ENCODE measurements at regions not wholly inside any gene's neighbourhood (a gene's known extent, or its start where the extent isn't known, plus 50 kb on each side); places are given as distances from the start of the nearest gene placed in this dataset.

DNA sequence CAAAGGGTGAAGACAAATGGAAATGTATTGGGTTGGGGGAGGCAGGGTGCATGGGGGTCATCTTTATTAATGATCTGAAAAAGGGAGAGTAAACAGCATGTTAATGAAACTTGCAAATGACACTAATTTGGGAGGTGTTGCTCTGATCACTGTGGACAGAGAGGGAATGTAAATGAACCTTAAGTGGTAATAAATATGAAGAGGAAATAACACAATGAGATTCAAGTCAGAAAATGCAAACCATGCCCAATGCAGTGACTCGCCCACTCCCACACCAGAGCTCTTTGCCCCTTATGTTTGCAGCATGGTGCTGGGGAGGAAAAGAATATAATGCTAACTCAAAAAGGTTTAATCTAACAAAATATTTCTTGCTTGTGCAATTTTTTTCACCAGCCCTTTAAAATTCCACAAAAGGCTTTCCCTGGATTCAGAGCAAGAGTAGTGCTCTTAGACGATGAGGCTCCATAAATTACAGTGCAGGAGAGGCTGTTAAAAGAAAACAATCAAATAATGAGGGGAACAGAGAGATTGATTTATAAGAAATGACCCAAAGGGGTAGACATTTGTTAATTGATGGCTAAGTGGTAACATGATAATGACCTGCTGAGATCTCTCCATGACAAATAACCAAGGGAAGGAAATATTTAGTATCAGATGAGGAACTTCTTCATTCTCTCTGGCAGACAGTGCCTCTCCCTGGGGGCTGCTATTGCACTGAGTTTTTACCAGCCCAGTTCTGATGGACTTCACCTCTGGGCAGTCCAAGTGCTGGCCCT lies 210.0 kb upstream of the PPP2R3A start:
- ATAC-seq (no peak), DNase-seq (no peak)
- no peaks in the 10 kb centered on the region for H3K27me3 ChIP-seq
- no peaks in the 10 kb centered on the region for H3K36me3 ChIP-seq
- intact Hi-C loops (cut with DNase I): no loop called here
- H3K27ac ChIP-seq: no peak overlapping the region
- H3K4me3 ChIP-seq: no peak overlapping the region
- peaks cover 0 to 2% of the 10 kb centered on the region in 2 donors for H3K9me3 ChIP-seq
- TF ChIP-seq, protein P1, sequence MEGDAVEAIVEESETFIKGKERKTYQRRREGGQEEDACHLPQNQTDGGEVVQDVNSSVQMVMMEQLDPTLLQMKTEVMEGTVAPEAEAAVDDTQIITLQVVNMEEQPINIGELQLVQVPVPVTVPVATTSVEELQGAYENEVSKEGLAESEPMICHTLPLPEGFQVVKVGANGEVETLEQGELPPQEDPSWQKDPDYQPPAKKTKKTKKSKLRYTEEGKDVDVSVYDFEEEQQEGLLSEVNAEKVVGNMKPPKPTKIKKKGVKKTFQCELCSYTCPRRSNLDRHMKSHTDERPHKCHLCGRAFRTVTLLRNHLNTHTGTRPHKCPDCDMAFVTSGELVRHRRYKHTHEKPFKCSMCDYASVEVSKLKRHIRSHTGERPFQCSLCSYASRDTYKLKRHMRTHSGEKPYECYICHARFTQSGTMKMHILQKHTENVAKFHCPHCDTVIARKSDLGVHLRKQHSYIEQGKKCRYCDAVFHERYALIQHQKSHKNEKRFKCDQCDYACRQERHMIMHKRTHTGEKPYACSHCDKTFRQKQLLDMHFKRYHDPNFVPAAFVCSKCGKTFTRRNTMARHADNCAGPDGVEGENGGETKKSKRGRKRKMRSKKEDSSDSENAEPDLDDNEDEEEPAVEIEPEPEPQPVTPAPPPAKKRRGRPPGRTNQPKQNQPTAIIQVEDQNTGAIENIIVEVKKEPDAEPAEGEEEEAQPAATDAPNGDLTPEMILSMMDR (IDR thresholded peaks at IDR 0.05): no peak
- H3K4me1 ChIP-seq: no peaks in the 10 kb centered on the region

- ATAC-seq (no peak), DNase-seq (no peak)
These were observed 209.3 kb upstream of the PPP2R3A start for GRCh38 chr3:135756106-135756668.

DNA sequence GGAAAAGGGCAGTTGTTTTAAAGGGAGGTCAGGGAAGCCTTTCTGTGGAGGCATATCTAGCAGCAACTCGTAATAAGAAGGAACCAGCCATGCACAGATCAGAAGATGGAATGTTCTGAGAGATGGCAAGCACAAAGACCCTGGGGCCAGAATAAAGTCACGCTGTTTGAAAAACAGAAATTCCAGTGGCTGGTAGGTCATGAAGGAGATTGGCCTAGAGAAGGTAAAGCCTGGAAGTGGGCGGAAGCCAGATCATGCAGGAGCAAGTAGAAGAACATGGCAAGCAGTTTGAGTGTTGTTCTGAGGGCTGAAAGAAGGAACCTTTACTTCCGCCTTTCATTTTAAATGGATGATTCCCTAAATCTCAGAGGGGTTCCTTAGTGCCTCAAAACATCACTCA lies 208.1 kb upstream of the PPP2R3A start:
- H3K27me3 ChIP-seq: no peaks in the 10 kb centered on the region
- intact Hi-C loops (cut with DNase I): no loop called here
- no peak overlapping the region for H3K27ac ChIP-seq
- ATAC-seq (no peak), DNase-seq (no peak)
- no peak overlapping the region for H3K4me3 ChIP-seq
- no peaks in the 10 kb centered on the region for H3K4me1 ChIP-seq
- TF ChIP-seq, protein P1 (IDR thresholded peaks at IDR 0.05): no peak
- no peaks in the 10 kb centered on the region for H3K9me3 ChIP-seq
- no peaks in the 10 kb centered on the region for H3K36me3 ChIP-seq

More at GRCh38 chr3:135756106-135756668, 209.3 kb upstream of the PPP2R3A start:
- H3K36me3 ChIP-seq: no peaks in the 10 kb centered on the region
- TF ChIP-seq, protein P1 (IDR thresholded peaks at IDR 0.05): no peak
- H3K4me3 ChIP-seq: no peak overlapping the region
- no peaks in the 10 kb centered on the region for H3K27me3 ChIP-seq
- H3K9me3 ChIP-seq: no peaks in the 10 kb centered on the region
- intact Hi-C loops (cut with DNase I): no loop called here
- no peaks in the 10 kb centered on the region for H3K4me1 ChIP-seq
- no peak overlapping the region for H3K27ac ChIP-seq

- ATAC-seq (no peak), DNase-seq (no peak)
- H3K27ac ChIP-seq: no peak overlapping the region
- H3K27me3 ChIP-seq: no peaks in the 10 kb centered on the region
- TF ChIP-seq, protein P1 (IDR thresholded peaks at IDR 0.05): no peak
- intact Hi-C loops (cut with DNase I): no loop called here
- no peaks in the 10 kb centered on the region for H3K9me3 ChIP-seq
- H3K4me3 ChIP-seq: no peak overlapping the region
- no peaks in the 10 kb centered on the region for H3K36me3 ChIP-seq
- no peaks in the 10 kb centered on the region for H3K4me1 ChIP-seq
These were observed 206.6 kb upstream of the PPP2R3A start for GRCh38 chr3:135758961-135759360.

DNA sequence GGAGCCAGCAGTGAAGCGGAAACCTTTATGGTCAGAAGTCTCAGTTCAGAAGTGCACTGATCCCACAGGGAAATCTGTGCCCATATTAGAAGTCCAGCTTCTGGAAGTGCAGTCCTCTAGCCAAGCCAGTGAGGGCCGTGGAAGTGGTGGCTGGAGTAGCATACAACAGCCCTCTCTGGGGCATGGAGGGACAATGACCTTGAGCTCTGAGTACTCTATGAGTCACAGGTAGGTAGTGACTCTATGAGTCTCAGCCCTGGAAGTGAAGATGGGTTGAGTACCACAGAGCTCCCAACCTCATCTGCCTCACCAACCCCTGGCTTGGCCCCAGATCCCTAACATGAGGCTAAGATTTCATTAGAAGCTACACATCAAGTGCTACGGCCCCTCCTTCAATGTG lies 205.9 kb upstream of the PPP2R3A start:
- no peak overlapping the region for H3K27ac ChIP-seq
- H3K9me3 ChIP-seq: no peaks in the 10 kb centered on the region
- no peak overlapping the region for H3K4me3 ChIP-seq
- no peaks in the 10 kb centered on the region for H3K27me3 ChIP-seq
- ATAC-seq: no peak
- intact Hi-C loops (cut with DNase I): no loop called here
- DNase-seq: no peak
- H3K36me3 ChIP-seq: no peaks in the 10 kb centered on the region
- H3K4me1 ChIP-seq: no peaks in the 10 kb centered on the region
- TF ChIP-seq, protein P1 (IDR thresholded peaks at IDR 0.05): no peak
